ENCODE measurements at regions not wholly inside any gene's neighbourhood (a gene's known extent, or its start where the extent isn't known, plus 50 kb on each side); places are given as distances from the start of the nearest gene placed in this dataset.

DNA sequence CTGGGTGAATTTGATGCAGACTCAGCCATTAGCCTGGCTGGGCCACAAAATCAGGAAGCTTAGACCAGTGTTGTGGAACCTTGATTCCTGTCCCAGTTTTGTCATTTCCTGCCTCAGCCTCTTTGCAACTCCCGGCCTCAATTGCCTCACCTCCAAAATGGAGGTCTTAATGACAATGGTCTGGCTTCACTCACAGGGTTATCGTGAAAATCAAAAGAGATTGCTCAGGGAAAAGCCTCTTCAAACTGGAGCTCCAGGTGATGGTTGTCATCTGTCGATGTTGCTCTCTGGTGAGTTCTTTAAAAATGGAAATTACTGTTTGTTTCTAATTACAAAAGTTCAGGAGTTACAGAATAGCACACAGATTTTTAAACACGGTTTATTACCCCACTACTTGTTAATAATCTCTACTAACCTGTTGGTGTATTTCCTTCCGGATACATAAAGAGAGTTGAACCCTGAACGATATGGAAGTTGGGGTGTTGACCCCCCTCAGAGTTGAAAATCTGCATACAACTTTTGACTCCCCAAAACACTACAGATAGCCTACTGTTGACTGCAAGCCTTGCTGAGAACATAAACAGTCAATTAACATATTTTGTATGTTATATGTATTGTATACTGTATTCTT, 109.9 kb upstream of the CPEB4 start:
- ATAC-seq (replicated peaks in 6 of 8): no peak
- 21 to 92% (median 58%) methylated on average over 2 to 6 of the region's 6 CpGs; no CpG with 5 or more reads in 1 of the 10 experiments for WGBS, 10 experiments
- in situ Hi-C loops (cut with MboI; ENCODE audit: low pct_unique_long_range_greater_than_20kb in 2 of 9, low sequenced_read_pairs in 9 of 9, unreplicated experiment in 9 of 9): no loop called here

GRCh38 chr5:173778784-173779304, 109.3 kb upstream of the CPEB4 start:
- in situ Hi-C loops (cut with MboI; ENCODE audit: low pct_unique_long_range_greater_than_20kb in 2 of 9, low sequenced_read_pairs in 9 of 9, unreplicated experiment in 9 of 9): no loop called here
- peaks cover 17 to 21% of the 10 kb centered on the region in 2 donors for H3K4me1 ChIP-seq (replicated peaks in 1 of 2)
- ATAC-seq (replicated peaks in 6 of 8): no peak
- WGBS, 10 experiments: 71 to 100% (median 82%) methylated on average over 1 to 5 of the region's 5 CpGs
- H3K4me3 ChIP-seq: no peak overlapping the region
- no peak overlapping the region for H3K27ac ChIP-seq

More for the DNA sequence above, 109.9 kb upstream of the CPEB4 start:
- no peak overlapping the region for H3K27ac ChIP-seq
- H3K4me3 ChIP-seq: no peak overlapping the region
- H3K4me1 ChIP-seq (replicated peaks in 1 of 2): peaks cover 17 to 21% of the 10 kb centered on the region in 2 donors

DNA sequence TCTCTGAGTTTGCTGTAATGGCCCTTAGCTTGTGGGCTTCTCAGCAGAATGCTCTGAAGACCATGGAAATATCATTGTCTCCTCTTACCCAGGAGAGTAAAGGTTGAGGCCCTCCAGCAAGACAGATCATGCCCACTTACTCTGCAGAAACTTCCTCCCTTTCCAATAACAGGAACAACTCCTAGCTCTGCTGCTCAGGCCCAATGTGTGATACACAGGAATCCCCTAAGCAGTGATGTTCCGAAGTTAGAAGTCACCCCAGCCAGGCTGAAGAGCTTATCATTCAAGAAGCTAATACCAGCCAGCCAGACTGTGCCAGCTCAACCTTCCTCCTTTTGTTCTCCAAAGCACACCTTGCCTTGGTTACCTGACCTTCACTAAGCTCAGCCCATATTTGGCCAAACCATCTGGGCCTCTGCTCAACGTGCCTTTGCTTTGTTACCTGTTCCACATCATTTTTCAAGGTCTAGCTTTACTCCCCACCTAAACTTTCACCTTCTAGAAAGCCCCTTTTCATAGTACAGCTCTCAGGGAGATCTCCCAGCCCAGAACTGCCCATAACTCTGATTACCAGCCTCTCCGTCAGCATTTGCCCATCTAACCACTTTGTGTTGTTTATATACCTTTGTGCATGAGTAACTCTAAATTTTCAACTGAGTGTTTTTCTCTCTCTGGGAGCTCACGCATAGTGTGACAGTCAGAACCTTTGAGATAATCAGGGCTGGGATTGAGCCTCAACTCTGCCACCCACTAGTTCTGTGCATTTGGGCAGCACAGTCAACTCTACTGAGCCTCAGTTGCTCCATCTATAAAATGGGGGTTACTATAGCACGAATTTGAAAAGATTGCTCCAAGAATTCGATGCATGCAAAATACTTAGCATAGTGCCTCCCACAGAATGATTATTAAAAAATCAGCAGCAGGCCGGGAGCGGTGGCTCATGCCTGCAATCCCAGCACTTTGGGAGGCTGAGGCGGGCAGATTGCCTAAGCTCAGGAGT, 107.6 kb upstream of the CPEB4 start:
- in situ Hi-C loops (cut with MboI; ENCODE audit: low pct_unique_long_range_greater_than_20kb in 2 of 9, low sequenced_read_pairs in 9 of 9, unreplicated experiment in 9 of 9): no loop called here
- H3K27ac ChIP-seq: no peak overlapping the region
- no peak overlapping the region for H3K4me3 ChIP-seq
- ATAC-seq (replicated peaks in 6 of 8): no peak
- 43 to 93% (median 90%) methylated on average over 2 to 8 of the region's 9 CpGs; no CpG with 5 or more reads in 1 of the 10 experiments for WGBS, 10 experiments
- peaks cover 15 to 18% of the 10 kb centered on the region in 2 donors for H3K4me1 ChIP-seq (replicated peaks in 1 of 2)

DNA sequence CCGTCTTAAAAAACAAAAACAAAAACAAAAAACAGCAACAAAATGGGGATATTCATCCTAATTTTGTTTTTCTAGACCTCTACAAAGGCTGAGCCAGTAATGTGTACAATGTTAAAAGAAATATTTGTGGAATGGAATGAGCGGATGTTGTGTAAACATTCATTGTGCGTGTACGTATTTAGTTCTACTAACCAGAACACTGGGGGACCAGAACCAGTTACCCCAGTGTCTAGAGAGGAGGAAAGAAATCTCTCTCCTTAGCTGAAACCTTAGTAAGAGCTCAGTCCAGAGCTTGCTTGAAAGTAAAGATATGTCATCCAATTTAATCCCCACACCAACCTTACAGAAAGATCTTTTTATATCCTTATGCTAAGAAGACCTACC, 106.7 kb upstream of the CPEB4 start:
- in situ Hi-C loops (cut with MboI; ENCODE audit: low pct_unique_long_range_greater_than_20kb in 2 of 9, low sequenced_read_pairs in 9 of 9, unreplicated experiment in 9 of 9): no loop called here
- H3K4me1 ChIP-seq (replicated peaks in 1 of 2): peaks cover 16 to 19% of the 10 kb centered on the region in 2 donors
- 50 to 86% (median 74%) methylated on average over 2 to 4 of the region's 4 CpGs; no CpG with 5 or more reads in 2 of the 10 experiments for WGBS, 10 experiments
- no peak overlapping the region for H3K27ac ChIP-seq
- no peak overlapping the region for H3K4me3 ChIP-seq
- peak in 1 of 8 experiments; percentile 11 for ATAC-seq (replicated peaks in 6 of 8)

DNA sequence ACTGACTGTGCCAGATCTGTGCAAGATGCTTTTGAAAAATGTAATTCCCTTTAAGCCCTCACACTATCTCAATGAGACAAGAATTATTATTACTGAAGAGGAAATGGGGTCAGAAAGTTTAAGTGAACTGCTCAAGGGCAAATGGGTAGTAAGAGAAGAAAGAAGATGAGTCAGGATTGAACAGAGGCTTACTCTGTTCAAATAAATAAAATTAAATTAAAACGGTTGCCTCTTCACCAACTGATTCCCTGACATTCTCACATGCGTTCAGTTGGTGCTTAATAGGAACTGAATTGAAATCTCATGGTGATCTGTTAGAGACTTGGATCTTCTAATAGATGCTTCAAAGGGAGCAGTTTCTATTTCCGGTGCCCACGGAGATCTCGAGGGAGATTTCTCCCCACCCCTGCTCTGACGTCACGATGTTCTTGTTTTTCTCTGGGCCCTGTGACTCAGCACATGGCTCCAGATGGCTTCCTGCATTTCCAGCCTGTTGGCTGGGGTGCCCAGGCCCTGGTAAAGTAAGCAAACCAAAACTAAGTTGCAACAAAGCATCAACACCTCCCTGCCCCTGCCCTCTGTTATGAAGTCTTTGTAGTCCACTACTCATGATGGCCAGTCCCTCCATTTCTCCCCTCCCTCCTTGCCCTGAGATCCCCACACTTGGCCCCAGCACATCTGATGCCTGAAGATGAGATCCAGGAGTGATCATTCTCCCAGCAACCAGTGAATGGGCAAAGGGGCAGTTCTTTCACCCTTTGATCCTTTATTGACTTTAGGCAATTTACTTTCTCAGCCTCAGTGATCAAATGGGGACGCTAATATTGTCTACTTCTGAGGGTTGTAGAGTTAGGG, 106.1 kb upstream of the CPEB4 start:
- H3K4me1 ChIP-seq (replicated peaks in 1 of 2): peaks cover 17 to 19% of the 10 kb centered on the region in 2 donors
- WGBS, 10 experiments: 0 to 92% (median 47%) methylated on average over 1 to 7 of the region's 8 CpGs; no CpG with 5 or more reads in 2 of the 10 experiments
- in situ Hi-C loops (cut with MboI; ENCODE audit: low pct_unique_long_range_greater_than_20kb in 2 of 9, low sequenced_read_pairs in 9 of 9, unreplicated experiment in 9 of 9): no loop called here
- peak; percentile 59 to 99 (median 88) for ATAC-seq (replicated peaks in 6 of 8)
- H3K4me3 ChIP-seq: no peak overlapping the region
- peak overlapping the region in 1 of 2 donors; percentile 57 for H3K27ac ChIP-seq

- H3K4me1 ChIP-seq (replicated peaks in 1 of 2): peaks cover 15 to 17% of the 10 kb centered on the region in 2 donors
- WGBS, 10 experiments: 40 to 100% (median 74%) methylated on average over 1 to 4 of the region's 4 CpGs; no CpG with 5 or more reads in 2 of the 10 experiments
- in situ Hi-C loops (cut with MboI; ENCODE audit: low pct_unique_long_range_greater_than_20kb in 2 of 9, low sequenced_read_pairs in 9 of 9, unreplicated experiment in 9 of 9): no loop called here
- H3K4me3 ChIP-seq: no peak overlapping the region
- H3K27ac ChIP-seq: peak overlapping the region in 1 of 2 donors; percentile 57
- no peak for ATAC-seq (replicated peaks in 6 of 8)
Observed at GRCh38 chr5:173782671-173783101, 105.5 kb upstream of the CPEB4 start.

DNA sequence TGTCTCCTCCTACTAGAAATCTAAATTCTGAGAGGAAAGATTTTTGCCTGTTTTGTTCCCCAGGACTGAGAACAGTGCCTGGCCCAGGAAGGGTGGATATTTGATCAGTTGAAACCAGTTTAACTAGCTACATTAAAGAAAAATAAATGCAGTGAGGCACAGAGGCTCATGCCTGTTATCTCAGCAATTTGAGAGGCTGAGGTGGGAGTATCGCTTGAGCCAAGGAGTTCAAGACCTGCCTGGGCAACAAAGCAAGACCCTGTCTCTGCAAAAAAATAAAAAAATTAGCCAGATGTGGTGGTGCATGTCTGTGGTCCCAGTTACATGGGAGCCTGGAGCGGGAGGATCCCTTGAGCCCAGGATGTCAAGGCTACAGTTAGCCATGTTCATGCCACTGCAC, 104.8 kb upstream of the CPEB4 start:
- 80 to 100% (median 86%) methylated on average over 1 to 2 of the region's 2 CpGs; no CpG with 5 or more reads in 5 of the 10 experiments for WGBS, 10 experiments
- no peak overlapping the region for H3K27ac ChIP-seq
- in situ Hi-C loops (cut with MboI; ENCODE audit: low pct_unique_long_range_greater_than_20kb in 2 of 9, low sequenced_read_pairs in 9 of 9, unreplicated experiment in 9 of 9): no loop called here

GRCh38 chr5:173785400-173785799, 102.7 kb upstream of the CPEB4 start:
- WGBS, 10 experiments: 37 to 100% (median 76%) methylated on average over 2 to 4 of the region's 4 CpGs; no CpG with 5 or more reads in 2 of the 10 experiments
- ATAC-seq (replicated peaks in 6 of 8): no peak
- H3K4me3 ChIP-seq: no peak overlapping the region
- in situ Hi-C loops (cut with MboI; ENCODE audit: low pct_unique_long_range_greater_than_20kb in 2 of 9, low sequenced_read_pairs in 9 of 9, unreplicated experiment in 9 of 9): no loop called here
- no peak overlapping the region for H3K27ac ChIP-seq
- peaks cover 15 to 17% of the 10 kb centered on the region in 2 donors for H3K4me1 ChIP-seq (replicated peaks in 1 of 2)

More for the DNA sequence above, 104.8 kb upstream of the CPEB4 start:
- Histone ChIP-seq H3K4me3 (no peak overlapping the region), H3K4me1 (replicated peaks in 1 of 2) (peaks cover 15 to 17% of the 10 kb centered on the region in 2 donors)
- no peak for ATAC-seq (replicated peaks in 6 of 8)

DNA sequence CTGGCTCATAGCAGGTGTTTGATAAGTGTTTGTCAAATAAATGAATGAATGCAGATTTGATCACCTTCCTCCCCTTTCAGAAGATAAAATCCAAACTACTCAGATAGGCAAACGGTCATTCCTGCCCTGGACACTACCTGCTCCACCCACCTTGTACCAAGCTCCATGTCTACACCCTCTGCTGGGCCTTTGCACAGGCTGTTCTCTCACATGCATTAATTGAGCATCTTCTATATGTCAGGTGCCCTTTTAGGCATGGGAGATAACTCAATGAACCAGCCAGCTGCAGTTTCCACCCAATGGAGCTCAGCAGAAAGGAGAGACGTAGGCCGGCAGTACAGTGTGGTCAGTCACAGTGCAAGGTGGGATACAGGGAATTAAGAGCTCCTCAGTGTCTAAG, 102.3 kb upstream of the CPEB4 start:
- 0 to 100% (median 79%) methylated on average over 1 to 3 of the region's 3 CpGs; no CpG with 5 or more reads in 3 of the 10 experiments for WGBS, 10 experiments

GRCh38 chr5:173786286-173787187, 101.6 kb upstream of the CPEB4 start:
- in situ Hi-C loops (cut with MboI; ENCODE audit: low pct_unique_long_range_greater_than_20kb in 2 of 9, low sequenced_read_pairs in 9 of 9, unreplicated experiment in 9 of 9): no loop called here
- peaks cover 11 to 15% of the 10 kb centered on the region in 2 donors for H3K4me1 ChIP-seq (replicated peaks in 1 of 2)
- WGBS, 10 experiments: 10 to 100% (median 62%) methylated on average over 1 to 10 of the region's 10 CpGs; no CpG with 5 or more reads in 1 of the 10 experiments
- ATAC-seq (replicated peaks in 6 of 8): peak in 3 of 8 experiments; percentile 8 to 59 (median 48)
- no peak overlapping the region for H3K27ac ChIP-seq
- no peak overlapping the region for H3K4me3 ChIP-seq

More for the DNA sequence above, 102.3 kb upstream of the CPEB4 start:
- in situ Hi-C loops (cut with MboI; ENCODE audit: low pct_unique_long_range_greater_than_20kb in 2 of 9, low sequenced_read_pairs in 9 of 9, unreplicated experiment in 9 of 9): no loop called here
- Histone ChIP-seq H3K4me3 (no peak overlapping the region), H3K27ac (no peak overlapping the region), H3K4me1 (replicated peaks in 1 of 2) (peaks cover 15 to 17% of the 10 kb centered on the region in 2 donors)
- no peak for ATAC-seq (replicated peaks in 6 of 8)

GRCh38 chr5:173789031-173789920, 98.9 kb upstream of the CPEB4 start:
- ATAC-seq (replicated peaks in 6 of 8): peak in 2 of 8 experiments; percentile 30 to 62
- in situ Hi-C loops (cut with MboI; ENCODE audit: low pct_unique_long_range_greater_than_20kb in 2 of 9, low sequenced_read_pairs in 9 of 9, unreplicated experiment in 9 of 9): no loop called here
- peaks cover 2 to 5% of the 10 kb centered on the region in 2 donors for H3K4me1 ChIP-seq (replicated peaks in 1 of 2)
- no peak overlapping the region for H3K27ac ChIP-seq
- 19 to 95% (median 69%) methylated on average over 2 to 6 of the region's 11 CpGs; no CpG with 5 or more reads in 2 of the 10 experiments for WGBS, 10 experiments
- H3K4me3 ChIP-seq: no peak overlapping the region
